Endothelial cell (in vitro differentiated cells): ENCODE measurements at regions not wholly inside any gene's neighbourhood (a gene's known extent, or its start where the extent isn't known, plus 50 kb on each side); places are given as distances from the start of the nearest gene placed in this dataset.

Experiments used
- DNase-seq: peaks from one replicate; pipeline ENCODE4 v3.0.0; 2021; ENCODE audit warnings: low spot score
- H3K27ac Mint-ChIP-seq: one replicate; pipeline ENCODE4 v1.8.0; 2021; ENCODE audit warnings: mixed read lengths, inconsistent platforms; ENCODE audit not compliant: unreplicated experiment
- H3K27me3 Mint-ChIP-seq: one replicate; pipeline ENCODE4 v1.8.0; 2021; ENCODE audit warnings: mild to moderate bottlenecking, moderate library complexity, mixed read lengths, inconsistent platforms; ENCODE audit not compliant: unreplicated experiment
- H3K36me3 Mint-ChIP-seq: one replicate; pipeline ENCODE4 v1.8.0; 2021; ENCODE audit warnings: mild to moderate bottlenecking, low read depth, mixed read lengths, inconsistent platforms; ENCODE audit not compliant: unreplicated experiment
- H3K4me1 Mint-ChIP-seq: one replicate; pipeline ENCODE4 v1.8.0; 2021; ENCODE audit warnings: mild to moderate bottlenecking, mixed read lengths, inconsistent platforms; ENCODE audit not compliant: unreplicated experiment
- H3K4me3 Mint-ChIP-seq: one replicate; pipeline ENCODE4 v1.8.0; 2021; ENCODE audit warnings: mild to moderate bottlenecking, mixed read lengths, inconsistent platforms; ENCODE audit not compliant: unreplicated experiment
- H3K9me3 Mint-ChIP-seq: one replicate; pipeline ENCODE4 v1.8.0; 2021; ENCODE audit warnings: mixed read lengths, inconsistent platforms; ENCODE audit not compliant: unreplicated experiment
- CTCF ChIP-seq: fragments of 200-600 bp; sonication (generic); IDR thresholded peaks from one replicate; pipeline ENCODE4 v1.5.0; 2021; ENCODE audit warnings: antibody characterized with exemption; ENCODE audit not compliant: unreplicated experiment

- no peaks in the 10 kb centered on the region for H3K36me3 Mint-ChIP-seq
- no peaks in the 10 kb centered on the region for H3K27me3 Mint-ChIP-seq
- H3K4me3 Mint-ChIP-seq: no peak overlapping the region
- no peak for DNase-seq
- no peak overlapping the region for H3K27ac Mint-ChIP-seq
- H3K4me1 Mint-ChIP-seq: peaks cover 3% of the 10 kb centered on the region
- H3K9me3 Mint-ChIP-seq: no peaks in the 10 kb centered on the region
- no peak for TF ChIP-seq CTCF
These were observed 388.8 kb upstream of the EPHA5 start for GRCh38 chr4:66059136-66059535.

GRCh38 chr4:66055999-66056398, 385.7 kb upstream of the EPHA5 start:
- H3K9me3 Mint-ChIP-seq: no peaks in the 10 kb centered on the region
- DNase-seq: no peak
- TF ChIP-seq CTCF: no peak
- no peaks in the 10 kb centered on the region for H3K36me3 Mint-ChIP-seq
- H3K4me1 Mint-ChIP-seq: peaks cover 3% of the 10 kb centered on the region
- no peaks in the 10 kb centered on the region for H3K27me3 Mint-ChIP-seq
- no peak overlapping the region for H3K4me3 Mint-ChIP-seq
- H3K27ac Mint-ChIP-seq: no peak overlapping the region

- Mint-ChIP-seq H3K27me3 (no peaks in the 10 kb centered on the region), H3K36me3 (no peaks in the 10 kb centered on the region), H3K4me3 (no peak overlapping the region), H3K27ac (no peak overlapping the region), H3K4me1 (no peaks in the 10 kb centered on the region), H3K9me3 (no peaks in the 10 kb centered on the region)
- TF ChIP-seq CTCF: no peak
- no peak for DNase-seq
These were observed 382.1 kb upstream of the EPHA5 start for GRCh38 chr4:66052426-66052825.

- TF ChIP-seq CTCF: no peak
- no peak overlapping the region for H3K27ac Mint-ChIP-seq
- H3K27me3 Mint-ChIP-seq: no peaks in the 10 kb centered on the region
- no peaks in the 10 kb centered on the region for H3K36me3 Mint-ChIP-seq
- H3K4me1 Mint-ChIP-seq: no peaks in the 10 kb centered on the region
- no peak overlapping the region for H3K4me3 Mint-ChIP-seq
- H3K9me3 Mint-ChIP-seq: no peaks in the 10 kb centered on the region
- no peak for DNase-seq
These were observed 378.6 kb upstream of the EPHA5 start for GRCh38 chr4:66048861-66049260.

- no peak overlapping the region for H3K4me3 Mint-ChIP-seq
- no peaks in the 10 kb centered on the region for H3K4me1 Mint-ChIP-seq
- no peaks in the 10 kb centered on the region for H3K27me3 Mint-ChIP-seq
These were observed 375.6 kb upstream of the EPHA5 start for GRCh38 chr4:66045913-66046312.

More at GRCh38 chr4:66045913-66046312, 375.6 kb upstream of the EPHA5 start:
- TF ChIP-seq CTCF: no peak
- Mint-ChIP-seq H3K9me3 (no peaks in the 10 kb centered on the region), H3K27ac (no peak overlapping the region), H3K36me3 (no peaks in the 10 kb centered on the region)
- DNase-seq: no peak
